ENCODE measurements at regions not wholly inside any gene's neighbourhood (a gene's known extent, or its start where the extent isn't known, plus 50 kb on each side); places are given as distances from the start of the nearest gene placed in this dataset.

GRCh38 chr20:12037521-12037920 is 119.8 kb downstream of the BTBD3 start:
- Histone ChIP-seq H3K9ac (ENCODE audit: control insufficient read depth, extremely low read depth, insufficient read depth, low read length) (no peak overlapping the region), H3K4me2 (ENCODE audit: control insufficient read depth, extremely low read depth, insufficient read depth, low read depth, low read length) (no peak overlapping the region), H3K36me3 (ENCODE audit: control insufficient read depth in 2 of 2, extremely low read depth in 1 of 2, insufficient read depth in 2 of 2, low read length in 2 of 2) (no peaks in the 10 kb centered on the region), H2AFZ (ENCODE audit: control insufficient read depth, low read length) (no peak overlapping the region), H3K4me3 (ENCODE audit: control insufficient read depth in 2 of 3, extremely low read depth in 1 of 3, insufficient read depth in 2 of 3, low read depth in 1 of 3, low read length in 3 of 3) (no peak overlapping the region), H3K27me3 (ENCODE audit: control insufficient read depth, extremely low read depth, insufficient read depth, low read length) (no peaks in the 10 kb centered on the region), H3K4me1 (ENCODE audit: control insufficient read depth, extremely low read depth, insufficient read depth, low read length) (no peaks in the 10 kb centered on the region), H3K9me3 (ENCODE audit: control insufficient read depth, low read depth, low read length) (no peaks in the 10 kb centered on the region), H4K20me1 (ENCODE audit: control insufficient read depth, extremely low read depth, insufficient read depth, low read length) (no peaks in the 10 kb centered on the region), H3K27ac (ENCODE audit: control insufficient read depth, insufficient read depth, low read length) (no peak overlapping the region), H3K79me2 (ENCODE audit: control insufficient read depth, insufficient read depth, low read length) (no peaks in the 10 kb centered on the region), H3K9me1 (ENCODE audit: control insufficient read depth, extremely low read depth, insufficient read depth, low read length) (no peaks in the 10 kb centered on the region)
- FAIRE-seq: no peak
- dilution Hi-C loops (cut with MboI; ENCODE audit: extremely low pct_ligation_motif_present, low sequenced_read_pairs): no loop called here
- no peak for TF ChIP-seq CTCF (optimal IDR thresholded peaks at IDR 0.05 in 1 of 3, IDR thresholded peaks at IDR 0.05 in 1 of 3, conservative IDR thresholded peaks at IDR 0.05 in 1 of 3; ENCODE audit: extremely low read depth in 1 of 3, insufficient read depth in 2 of 3, low read length in 3 of 3)
- TF ChIP-seq EZH2 (IDR thresholded peaks at IDR 0.05; ENCODE audit: low read length): no peak
- DNase-seq (ENCODE audit: low read depth, low spot score): no peak

- no peak for DNase-seq (ENCODE audit: low read depth, low spot score)
- Histone ChIP-seq H2AFZ (ENCODE audit: control insufficient read depth, low read length) (no peak overlapping the region), H4K20me1 (ENCODE audit: control insufficient read depth, extremely low read depth, insufficient read depth, low read length) (no peaks in the 10 kb centered on the region), H3K27ac (ENCODE audit: control insufficient read depth, insufficient read depth, low read length) (no peak overlapping the region), H3K4me1 (ENCODE audit: control insufficient read depth, extremely low read depth, insufficient read depth, low read length) (no peaks in the 10 kb centered on the region), H3K36me3 (ENCODE audit: control insufficient read depth in 2 of 2, extremely low read depth in 1 of 2, insufficient read depth in 2 of 2, low read length in 2 of 2) (no peaks in the 10 kb centered on the region), H3K9ac (ENCODE audit: control insufficient read depth, extremely low read depth, insufficient read depth, low read length) (no peak overlapping the region), H3K4me2 (ENCODE audit: control insufficient read depth, extremely low read depth, insufficient read depth, low read depth, low read length) (no peak overlapping the region), H3K27me3 (ENCODE audit: control insufficient read depth, extremely low read depth, insufficient read depth, low read length) (no peaks in the 10 kb centered on the region), H3K79me2 (ENCODE audit: control insufficient read depth, insufficient read depth, low read length) (no peaks in the 10 kb centered on the region), H3K9me1 (ENCODE audit: control insufficient read depth, extremely low read depth, insufficient read depth, low read length) (no peaks in the 10 kb centered on the region), H3K4me3 (ENCODE audit: control insufficient read depth in 2 of 3, extremely low read depth in 1 of 3, insufficient read depth in 2 of 3, low read depth in 1 of 3, low read length in 3 of 3) (no peak overlapping the region), H3K9me3 (ENCODE audit: control insufficient read depth, low read depth, low read length) (no peaks in the 10 kb centered on the region)
- dilution Hi-C loops (cut with MboI; ENCODE audit: extremely low pct_ligation_motif_present, low sequenced_read_pairs): no loop called here
- no peak for FAIRE-seq
- TF ChIP-seq CTCF (optimal IDR thresholded peaks at IDR 0.05 in 1 of 3, IDR thresholded peaks at IDR 0.05 in 1 of 3, conservative IDR thresholded peaks at IDR 0.05 in 1 of 3; ENCODE audit: extremely low read depth in 1 of 3, insufficient read depth in 2 of 3, low read length in 3 of 3) (no peak), EZH2 (IDR thresholded peaks at IDR 0.05; ENCODE audit: low read length) (no peak)
Observed at GRCh38 chr20:12040261-12040660, 122.6 kb downstream of the BTBD3 start.
